Natural killer cell (primary cell): ENCODE measurements at regions not wholly inside any gene's neighbourhood (a gene's known extent, or its start where the extent isn't known, plus 50 kb on each side); places are given as distances from the start of the nearest gene placed in this dataset.

Experiments
- ATAC-seq, 3 donors: fragments of 150-1000 bp in 2 of 3; fragments of 200-7000 bp in 1 of 3; cut with Tn5 transposase; 1 replicate in 1 of 3; 2 replicates in 2 of 3; pipeline ENCODE4 v1.10.0; 2021; ENCODE audit warnings: mild to moderate bottlenecking in 2 of 3, moderate library complexity in 2 of 3
- DNase-seq, 2 donors: peaks; one replicate each; pipeline versions ENCODE4 v3.0.0 to v3.0.0-alpha.2; 2013 to 2021; ENCODE audit warnings: mixed read lengths in 1 of 2
- H3K27ac ChIP-seq: one replicate; pipeline ENCODE4 v1.5.1; 2013; ENCODE audit warnings: mild to moderate bottlenecking, low read length
- H3K27me3 ChIP-seq: one replicate; pipeline ENCODE4 v1.6.1; 2013; ENCODE audit warnings: low read length; ENCODE audit not compliant: control insufficient read depth, insufficient read depth
- H3K36me3 ChIP-seq: one replicate; pipeline ENCODE4 v1.6.1; 2013; ENCODE audit warnings: low read length; ENCODE audit not compliant: control insufficient read depth, insufficient read depth
- H3K4me1 ChIP-seq: one replicate; pipeline ENCODE4 v1.6.1; 2013; ENCODE audit warnings: low read length; ENCODE audit not compliant: control insufficient read depth, insufficient read depth
- H3K4me3 ChIP-seq: one replicate; pipeline ENCODE4 v1.5.1; 2013; ENCODE audit warnings: low read length
- H3K9me3 ChIP-seq: one replicate; pipeline ENCODE4 v1.6.1; 2013; ENCODE audit warnings: low read length; ENCODE audit not compliant: control insufficient read depth, insufficient read depth
- H3K27ac Mint-ChIP-seq, 2 donors: one replicate each; pipeline ENCODE4 v1.8.0; 2022; ENCODE audit warnings: mild to moderate bottlenecking in 2 of 2, mixed read lengths in 2 of 2, moderate library complexity in 1 of 2
- H3K27me3 Mint-ChIP-seq, 2 donors: one replicate each; pipeline ENCODE4 v1.8.0; 2022; ENCODE audit warnings: low read depth in 2 of 2, mixed read lengths in 2 of 2
- H3K36me3 Mint-ChIP-seq: one replicate; pipeline ENCODE4 v1.8.0; 2022; ENCODE audit warnings: mixed read lengths
- H3K4me1 Mint-ChIP-seq, 2 donors: one replicate each; pipeline ENCODE4 v1.8.0; 2022; ENCODE audit warnings: mixed read lengths in 2 of 2
- H3K4me3 Mint-ChIP-seq: one replicate; pipeline ENCODE4 v1.8.0; 2022; ENCODE audit warnings: mild to moderate bottlenecking, moderate library complexity, mixed read lengths
- H3K9me3 Mint-ChIP-seq, 2 donors: one replicate each; pipeline ENCODE4 v1.8.0; 2022; ENCODE audit warnings: mixed read lengths in 2 of 2
- WGBS: methylation state at CpG from one replicate; pipeline ENCODE4 v1.1.7; 2013; ENCODE audit warnings: missing lambda C conversion rate; ENCODE audit not compliant: insufficient coverage; 5-methylcytosine and 5-hydroxymethylcytosine counted together
- intact Hi-C: fragments of 100-400 bp; cut with micrococcal nuclease; formaldehyde crosslinking; loops from one replicate; pipeline ENCODE4 v1.14.2; 2022
- TF ChIP-seq, protein P1 (sequence below): fragments of 200-600 bp; IDR thresholded peaks from one replicate; pipeline ENCODE4 v1.8.0; 2022; ENCODE audit warnings: antibody characterized with exemption

DNA sequence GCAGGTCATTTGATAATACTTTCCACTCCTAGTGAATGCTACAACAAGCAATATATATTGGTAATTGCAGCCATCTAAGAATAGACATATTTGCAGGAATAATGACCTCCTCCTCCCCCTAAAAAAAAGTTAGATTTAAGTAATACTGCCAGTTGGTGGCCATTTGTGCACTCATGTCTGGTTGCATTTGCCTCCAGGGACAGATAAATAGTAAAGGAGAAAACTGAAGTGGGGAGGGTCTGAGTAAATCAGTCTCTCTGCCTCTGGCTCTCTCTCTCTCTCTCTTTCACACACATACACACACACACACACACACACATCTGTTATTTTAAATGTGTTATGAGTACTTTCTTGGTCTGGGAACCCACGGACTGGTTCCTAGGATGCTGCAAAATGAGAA is 125.5 kb upstream of the UQCRFS1 start:
- intact Hi-C loops, result no loop called here
- Mint-ChIP-seq H3K27me3 (peaks cover 0 to 3% of the 10 kb centered on the region in 2 donors), H3K36me3 (peaks cover 12% of the 10 kb centered on the region), H3K9me3 (peaks cover 5 to 7% of the 10 kb centered on the region in 2 donors), H3K4me1 (no peaks in the 10 kb centered on the region), H3K4me3 (no peak overlapping the region), H3K27ac (no peak overlapping the region)
- no peaks in the 10 kb centered on the region for H3K36me3 ChIP-seq
- no peak for DNase-seq
- H3K27ac ChIP-seq, result no peak overlapping the region
- no peaks in the 10 kb centered on the region for H3K4me1 ChIP-seq
- no peaks in the 10 kb centered on the region for H3K27me3 ChIP-seq
- TF ChIP-seq, protein P1, sequence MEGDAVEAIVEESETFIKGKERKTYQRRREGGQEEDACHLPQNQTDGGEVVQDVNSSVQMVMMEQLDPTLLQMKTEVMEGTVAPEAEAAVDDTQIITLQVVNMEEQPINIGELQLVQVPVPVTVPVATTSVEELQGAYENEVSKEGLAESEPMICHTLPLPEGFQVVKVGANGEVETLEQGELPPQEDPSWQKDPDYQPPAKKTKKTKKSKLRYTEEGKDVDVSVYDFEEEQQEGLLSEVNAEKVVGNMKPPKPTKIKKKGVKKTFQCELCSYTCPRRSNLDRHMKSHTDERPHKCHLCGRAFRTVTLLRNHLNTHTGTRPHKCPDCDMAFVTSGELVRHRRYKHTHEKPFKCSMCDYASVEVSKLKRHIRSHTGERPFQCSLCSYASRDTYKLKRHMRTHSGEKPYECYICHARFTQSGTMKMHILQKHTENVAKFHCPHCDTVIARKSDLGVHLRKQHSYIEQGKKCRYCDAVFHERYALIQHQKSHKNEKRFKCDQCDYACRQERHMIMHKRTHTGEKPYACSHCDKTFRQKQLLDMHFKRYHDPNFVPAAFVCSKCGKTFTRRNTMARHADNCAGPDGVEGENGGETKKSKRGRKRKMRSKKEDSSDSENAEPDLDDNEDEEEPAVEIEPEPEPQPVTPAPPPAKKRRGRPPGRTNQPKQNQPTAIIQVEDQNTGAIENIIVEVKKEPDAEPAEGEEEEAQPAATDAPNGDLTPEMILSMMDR, result no peak
- no peak for ATAC-seq
- H3K9me3 ChIP-seq, result no peaks in the 10 kb centered on the region
- WGBS, result 83% methylated on average over 1 of the region's 1 CpG
- H3K4me3 ChIP-seq, result no peak overlapping the region

- no peak for DNase-seq
- no peaks in the 10 kb centered on the region for H3K27me3 ChIP-seq
- H3K4me3 Mint-ChIP-seq, result no peak overlapping the region
- no peak for ATAC-seq
- H3K36me3 ChIP-seq, result no peaks in the 10 kb centered on the region
- H3K9me3 ChIP-seq, result no peaks in the 10 kb centered on the region
- H3K4me1 ChIP-seq, result no peaks in the 10 kb centered on the region
- no peak overlapping the region for H3K27ac Mint-ChIP-seq
- peaks cover 9 to 22% of the 10 kb centered on the region in 2 donors for H3K9me3 Mint-ChIP-seq
- intact Hi-C loops, result no loop called here
- no peak overlapping the region for H3K4me3 ChIP-seq
- peaks cover 46% of the 10 kb centered on the region for H3K36me3 Mint-ChIP-seq
- TF ChIP-seq, protein P1, result no peak
- no CpG with 5 or more reads among the region's 1 CpG for WGBS
- no peaks in the 10 kb centered on the region for H3K4me1 Mint-ChIP-seq
- H3K27ac ChIP-seq, result no peak overlapping the region
- peaks cover 3 to 10% of the 10 kb centered on the region in 2 donors for H3K27me3 Mint-ChIP-seq
Observed at GRCh38 chr19:29342721-29343120, 129.8 kb upstream of the UQCRFS1 start.

GRCh38 chr19:29364224-29364726 is 151.3 kb upstream of the UQCRFS1 start:
- TF ChIP-seq, protein P1, result no peak
- peaks cover 0 to 5% of the 10 kb centered on the region in 2 donors for H3K4me1 Mint-ChIP-seq
- H3K4me3 ChIP-seq, result no peak overlapping the region
- intact Hi-C loops, result no loop called here
- WGBS, result 58% methylated on average over 10 of the region's 10 CpGs
- no peak overlapping the region for H3K27ac Mint-ChIP-seq
- H3K27me3 ChIP-seq, result no peaks in the 10 kb centered on the region
- DNase-seq (no peak), ATAC-seq (no peak)
- H3K36me3 ChIP-seq, result no peaks in the 10 kb centered on the region
- H3K27me3 Mint-ChIP-seq, result peaks cover 22 to 34% of the 10 kb centered on the region in 2 donors
- no peaks in the 10 kb centered on the region for H3K36me3 Mint-ChIP-seq
- no peaks in the 10 kb centered on the region for H3K4me1 ChIP-seq
- H3K9me3 Mint-ChIP-seq, result no peaks in the 10 kb centered on the region
- H3K4me3 Mint-ChIP-seq, result no peak overlapping the region
- no peaks in the 10 kb centered on the region for H3K9me3 ChIP-seq
- H3K27ac ChIP-seq, result no peak overlapping the region

GRCh38 chr19:29364999-29365398 is 152.0 kb upstream of the UQCRFS1 start:
- H3K9me3 Mint-ChIP-seq, result no peaks in the 10 kb centered on the region
- Histone ChIP-seq H3K27me3 (no peaks in the 10 kb centered on the region), H3K27ac (no peak overlapping the region), H3K4me3 (no peak overlapping the region), H3K36me3 (no peaks in the 10 kb centered on the region), H3K4me1 (no peaks in the 10 kb centered on the region), H3K9me3 (no peaks in the 10 kb centered on the region)
- H3K4me3 Mint-ChIP-seq, result no peak overlapping the region
- TF ChIP-seq, protein P1, result peak; percentile 12
- peaks cover 22 to 30% of the 10 kb centered on the region in 2 donors for H3K27me3 Mint-ChIP-seq
- intact Hi-C loops, result no loop called here
- ATAC-seq (no peak), DNase-seq (no peak)
- 87% methylated on average over 1 of the region's 1 CpG for WGBS
- peaks cover 0 to 5% of the 10 kb centered on the region in 2 donors for H3K4me1 Mint-ChIP-seq
- no peak overlapping the region for H3K27ac Mint-ChIP-seq
- H3K36me3 Mint-ChIP-seq, result no peaks in the 10 kb centered on the region
